ENCODE measurements at regions not wholly inside any gene's neighbourhood (a gene's known extent, or its start where the extent isn't known, plus 50 kb on each side); places are given as distances from the start of the nearest gene placed in this dataset.
"Not testable (repeated sequence)": the region's sequence is repeated elsewhere in the genome, so short reads cannot be mapped to it uniquely, and the experiment has no call there.

DNA sequence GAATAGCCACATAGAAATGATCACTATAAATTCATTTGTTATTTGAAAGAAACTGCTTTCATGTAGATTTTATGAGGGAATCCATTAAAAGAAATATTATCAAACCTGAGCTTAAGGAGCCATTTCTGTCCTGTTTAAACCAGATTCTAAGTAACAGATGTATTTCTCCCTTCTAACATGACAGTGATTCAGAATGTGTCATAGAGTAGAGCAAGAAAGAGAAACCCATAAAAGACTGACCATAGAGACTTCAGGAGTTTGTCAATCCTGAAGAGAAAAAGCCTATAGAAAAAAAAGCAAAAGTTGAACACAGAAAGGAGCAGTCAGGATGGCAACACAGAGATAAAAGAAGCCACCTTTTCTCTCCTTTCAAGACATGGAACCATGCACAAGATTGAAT is 390.6 kb downstream of the PRIM2 start:
- H3K4me3 ChIP-seq (ENCODE audit: low read depth, low read length); DNase-seq (ENCODE audit: low read depth): not testable (repeated sequence)

DNA sequence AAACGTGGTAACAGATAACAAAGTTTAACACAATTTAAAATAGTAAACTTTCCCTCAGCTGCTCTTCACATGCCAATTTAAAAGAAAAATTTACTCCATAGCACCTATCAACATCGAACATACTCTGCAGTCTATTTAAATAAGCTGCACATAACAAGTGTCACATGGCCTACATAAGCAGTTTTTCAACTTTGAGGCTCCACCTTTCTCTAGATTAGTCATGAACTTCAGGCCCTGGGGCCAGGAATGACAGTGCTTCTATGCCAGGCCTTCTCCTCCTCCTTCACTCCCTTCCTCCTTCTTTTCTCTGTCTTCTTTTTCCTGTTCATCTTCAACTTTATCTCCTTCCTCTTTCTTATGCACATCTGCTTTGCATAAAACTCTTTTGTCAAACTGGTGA is 405.1 kb downstream of the PRIM2 start:
- peak; percentile 19 for DNase-seq (ENCODE audit: low read depth)
- H3K4me3 ChIP-seq (ENCODE audit: low read depth, low read length), result not testable (repeated sequence)

DNA sequence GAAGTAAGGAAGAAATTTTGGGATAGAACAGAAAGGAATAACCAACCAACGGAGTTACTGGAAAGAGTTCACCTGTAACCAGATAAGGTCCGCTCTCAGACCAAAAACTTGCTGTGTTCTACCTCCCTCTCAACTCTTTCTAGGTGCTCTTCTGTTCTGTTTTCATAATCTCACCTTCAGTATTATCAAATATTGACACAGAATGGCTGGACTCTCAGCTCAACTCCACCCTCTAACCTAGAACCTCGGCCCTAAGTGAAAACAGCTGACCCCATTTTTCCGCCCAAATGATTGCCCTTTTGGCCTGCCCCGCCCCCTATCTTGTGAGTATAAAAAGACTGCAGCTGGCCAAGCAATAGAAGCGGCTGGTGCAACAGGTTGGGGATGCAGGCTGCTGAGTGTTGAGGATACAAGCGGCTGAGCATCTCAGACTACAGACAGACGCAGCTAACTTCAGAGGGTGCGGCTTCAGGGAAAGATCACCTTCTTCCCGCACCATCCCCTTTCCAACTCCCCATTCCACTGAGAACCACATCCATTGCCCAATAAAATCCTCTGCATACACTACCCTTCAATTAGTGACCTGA is 406.5 kb downstream of the PRIM2 start:
- not testable (repeated sequence) for H3K4me3 ChIP-seq (ENCODE audit: low read depth, low read length); DNase-seq (ENCODE audit: low read depth)

DNA sequence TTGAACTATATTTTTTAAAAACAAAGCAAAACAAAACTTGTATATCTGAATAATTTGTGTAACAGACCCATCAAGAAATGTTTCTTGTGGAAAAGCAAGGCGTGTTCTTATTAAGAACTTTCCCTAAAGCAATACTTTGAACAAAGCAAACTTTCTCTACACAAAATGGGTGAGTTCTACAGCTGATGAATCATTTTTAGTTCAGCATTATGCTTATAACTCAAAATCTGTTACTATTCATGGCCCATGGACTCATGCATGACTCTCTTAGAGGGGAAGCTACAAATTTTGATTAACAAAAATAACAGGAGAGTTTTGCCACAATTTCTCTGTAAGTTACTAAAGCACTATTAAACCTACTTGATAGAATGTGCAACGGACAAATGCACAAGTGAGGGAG is 412.0 kb downstream of the PRIM2 start:
- H3K4me3 ChIP-seq (ENCODE audit: low read depth, low read length); DNase-seq (ENCODE audit: low read depth): not testable (repeated sequence)

DNA sequence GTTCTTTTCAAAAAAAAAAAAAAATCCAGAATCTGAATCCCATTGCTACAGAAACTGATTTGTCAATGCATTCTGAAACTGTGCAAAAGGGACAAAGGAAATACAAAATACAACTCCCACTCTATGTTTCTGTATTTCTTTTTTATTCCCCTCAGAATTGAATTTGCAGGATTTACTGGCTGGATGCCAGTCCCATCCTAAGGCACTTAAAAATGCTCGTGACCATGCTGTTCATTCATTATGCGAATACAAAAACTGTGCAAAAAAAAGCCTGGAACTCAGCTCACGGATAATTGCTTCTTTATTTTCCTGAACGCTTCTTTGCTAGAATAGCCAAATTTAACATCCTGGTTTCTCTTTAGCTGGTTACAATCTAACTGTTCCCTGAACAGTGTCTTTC is 413.3 kb downstream of the PRIM2 start:
- DNase-seq (ENCODE audit: low read depth); H3K4me3 ChIP-seq (ENCODE audit: low read depth, low read length): not testable (repeated sequence)

DNA sequence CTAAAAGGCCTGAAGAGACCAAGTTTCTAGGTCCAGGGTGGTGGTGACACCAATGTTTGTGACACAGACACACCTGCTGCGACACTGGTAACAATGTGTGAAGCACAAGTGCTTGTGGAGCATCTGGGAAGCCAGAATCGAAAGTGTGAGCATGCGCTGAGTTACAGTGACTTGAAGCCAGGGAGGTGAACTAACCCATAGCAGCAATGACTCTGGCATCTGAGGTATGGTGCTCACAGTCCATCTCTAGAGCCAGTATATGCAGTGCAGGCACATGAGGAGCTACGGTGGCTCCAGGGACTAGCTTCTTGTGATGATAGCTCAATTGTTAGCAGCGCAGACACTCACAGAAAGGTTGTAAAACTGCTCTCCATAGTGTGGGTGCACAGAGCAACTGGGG is 430.3 kb downstream of the PRIM2 start:
- not testable (repeated sequence) for DNase-seq (ENCODE audit: low read depth); H3K4me3 ChIP-seq (ENCODE audit: low read depth, low read length)

DNA sequence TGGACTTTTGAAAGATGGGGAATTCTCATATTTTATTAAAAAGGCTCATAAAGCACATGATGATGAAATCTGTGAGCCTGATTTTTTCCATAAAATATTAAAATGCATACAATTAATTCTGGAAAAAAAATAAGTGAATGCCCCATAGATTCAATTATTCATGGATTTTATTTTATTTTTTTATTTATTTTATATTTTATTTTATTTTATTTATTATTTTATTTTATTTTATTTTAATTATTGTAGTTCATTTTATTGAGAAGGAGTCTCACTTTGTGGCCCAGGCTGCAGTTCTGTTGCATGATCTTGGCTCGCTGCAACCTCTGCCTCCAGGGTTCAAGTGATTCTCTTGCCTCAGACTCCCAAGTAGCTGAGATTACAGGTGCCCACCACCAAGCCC is 442.4 kb downstream of the PRIM2 start:
- H3K4me3 ChIP-seq (ENCODE audit: low read depth, low read length); DNase-seq (ENCODE audit: low read depth): not testable (repeated sequence)

DNA sequence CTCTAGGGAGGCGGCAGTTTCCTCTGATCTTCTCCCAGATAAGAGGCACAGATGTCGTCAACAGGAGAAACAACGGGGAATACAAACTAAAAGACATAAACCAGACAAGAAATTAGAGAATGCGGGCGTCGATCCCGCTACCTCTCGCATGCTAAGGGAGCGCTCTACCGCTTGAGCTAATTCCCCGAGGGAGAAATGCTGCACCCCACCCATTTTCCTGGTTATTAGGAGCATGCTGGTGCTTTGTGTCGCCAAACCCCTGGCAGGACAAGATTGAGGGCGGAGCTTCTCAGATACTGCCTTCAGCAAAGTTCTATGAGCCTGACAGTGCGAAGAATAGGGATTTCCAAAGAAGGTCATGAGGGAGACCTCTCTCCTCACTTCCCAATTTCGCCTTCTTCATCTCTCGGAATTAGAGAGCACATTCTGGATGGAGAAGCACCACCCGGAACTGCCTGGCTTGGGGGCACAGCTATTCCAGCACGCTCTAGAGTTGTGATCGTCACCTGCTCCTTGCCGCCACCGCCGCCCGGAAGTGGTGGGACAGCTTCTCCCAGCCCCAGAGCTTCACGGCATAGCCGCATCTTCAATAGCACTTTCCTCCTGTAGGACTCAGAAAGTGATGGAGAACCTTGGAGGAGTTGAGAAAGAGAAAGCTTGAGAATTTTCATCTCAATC is 475.4 kb downstream of the PRIM2 start:
- H3K4me3 ChIP-seq (ENCODE audit: low read depth, low read length); DNase-seq (ENCODE audit: low read depth): not testable (repeated sequence)

DNA sequence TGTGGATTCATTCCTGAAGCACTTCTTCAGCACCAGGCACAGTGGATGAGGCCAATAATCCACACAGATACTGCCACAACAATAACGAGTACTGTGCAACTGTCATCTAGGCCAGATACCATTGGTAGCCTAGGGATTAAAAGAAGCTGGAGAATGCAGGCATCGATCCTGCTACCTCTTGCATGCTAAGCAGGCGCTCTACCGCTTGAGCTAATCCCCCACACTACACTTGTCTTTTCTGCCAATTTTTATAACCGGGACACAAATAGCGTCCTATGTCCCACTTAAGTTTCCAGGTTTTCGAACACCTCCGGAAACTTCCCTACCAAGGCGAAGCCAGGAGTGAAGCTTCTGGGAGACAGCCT is 475.9 kb downstream of the PRIM2 start:
- H3K4me3 ChIP-seq (ENCODE audit: low read depth, low read length); DNase-seq (ENCODE audit: low read depth): not testable (repeated sequence)

DNA sequence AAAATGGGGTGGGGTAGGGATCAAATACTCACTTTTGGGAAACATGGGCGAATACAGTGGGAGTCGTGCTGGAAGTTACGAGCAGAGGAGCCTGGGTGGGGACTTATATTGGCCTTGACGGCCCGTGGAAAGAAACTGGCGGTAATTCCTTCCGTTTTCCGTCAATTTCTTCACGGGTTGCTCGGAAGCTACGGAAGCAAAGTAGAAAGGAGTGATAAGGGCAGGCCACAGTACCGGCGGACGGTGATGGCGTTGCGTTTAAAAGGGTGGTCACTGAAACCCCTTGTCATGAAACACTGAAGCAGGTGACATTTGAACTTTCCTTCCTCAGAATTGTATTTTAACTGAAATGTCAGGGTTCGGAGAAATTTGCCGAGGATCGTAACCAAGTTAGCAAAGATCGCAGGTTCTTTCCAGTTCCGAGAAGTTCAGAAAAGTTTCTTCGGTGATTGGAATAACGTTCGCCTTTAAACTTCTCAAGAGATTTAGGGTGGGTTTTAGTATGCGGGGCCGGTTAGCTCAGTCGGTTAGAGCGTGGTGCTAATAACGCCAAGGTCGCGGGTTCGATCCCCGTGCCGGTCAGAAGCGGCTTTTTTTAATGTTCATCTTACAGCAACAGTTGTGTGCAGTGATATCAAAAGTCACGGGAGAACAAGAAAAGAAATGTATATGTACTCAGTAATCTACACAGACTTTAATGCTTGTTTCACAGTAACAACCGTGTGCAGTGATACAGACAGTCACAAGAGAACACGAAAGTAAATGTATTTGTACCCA is 482.5 kb downstream of the PRIM2 start:
- not testable (repeated sequence) for H3K4me3 ChIP-seq (ENCODE audit: low read depth, low read length); DNase-seq (ENCODE audit: low read depth)

DNA sequence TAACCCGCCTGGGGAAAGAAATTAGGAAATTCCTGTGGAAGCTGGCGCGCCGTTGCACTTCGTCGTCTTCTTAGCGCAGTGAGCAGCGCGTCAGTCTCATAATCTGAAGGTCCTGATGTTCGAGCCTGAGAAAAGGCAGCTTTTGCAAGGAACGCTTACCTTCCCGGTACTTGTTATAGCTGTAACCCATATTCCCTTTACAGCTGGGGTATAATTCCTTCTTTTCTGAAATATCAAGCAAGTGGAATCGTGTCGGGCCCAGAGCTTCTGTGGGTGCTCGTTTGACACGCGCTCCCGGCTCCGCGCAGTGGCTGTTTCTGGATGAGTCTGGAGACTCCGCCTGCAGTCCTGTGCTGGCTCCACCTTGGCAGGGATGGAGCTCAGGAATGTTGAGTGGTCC is 491.2 kb downstream of the PRIM2 start:
- H3K4me3 ChIP-seq (ENCODE audit: low read depth, low read length); DNase-seq (ENCODE audit: low read depth): not testable (repeated sequence)

DNA sequence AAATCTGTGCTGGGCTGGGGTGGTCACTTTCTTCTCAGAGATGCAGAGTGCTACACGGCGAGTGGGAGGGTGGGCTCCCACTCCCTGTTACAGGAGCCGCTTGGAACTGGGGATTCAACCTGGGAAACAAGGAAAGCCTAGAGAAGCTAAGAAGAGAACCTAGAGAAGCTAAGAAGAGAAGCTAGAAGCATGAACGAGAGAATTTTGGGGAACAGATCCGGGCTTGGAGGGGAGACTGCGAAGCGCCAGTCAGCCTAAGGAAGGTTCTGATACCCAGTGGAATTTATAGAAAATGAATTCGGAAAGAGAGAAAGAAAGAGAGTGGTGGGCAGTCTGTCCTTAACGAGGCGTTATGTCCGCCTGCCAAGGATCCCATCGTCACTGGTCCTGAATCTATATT is 492.0 kb downstream of the PRIM2 start:
- not testable (repeated sequence) for DNase-seq (ENCODE audit: low read depth); H3K4me3 ChIP-seq (ENCODE audit: low read depth, low read length)

DNA sequence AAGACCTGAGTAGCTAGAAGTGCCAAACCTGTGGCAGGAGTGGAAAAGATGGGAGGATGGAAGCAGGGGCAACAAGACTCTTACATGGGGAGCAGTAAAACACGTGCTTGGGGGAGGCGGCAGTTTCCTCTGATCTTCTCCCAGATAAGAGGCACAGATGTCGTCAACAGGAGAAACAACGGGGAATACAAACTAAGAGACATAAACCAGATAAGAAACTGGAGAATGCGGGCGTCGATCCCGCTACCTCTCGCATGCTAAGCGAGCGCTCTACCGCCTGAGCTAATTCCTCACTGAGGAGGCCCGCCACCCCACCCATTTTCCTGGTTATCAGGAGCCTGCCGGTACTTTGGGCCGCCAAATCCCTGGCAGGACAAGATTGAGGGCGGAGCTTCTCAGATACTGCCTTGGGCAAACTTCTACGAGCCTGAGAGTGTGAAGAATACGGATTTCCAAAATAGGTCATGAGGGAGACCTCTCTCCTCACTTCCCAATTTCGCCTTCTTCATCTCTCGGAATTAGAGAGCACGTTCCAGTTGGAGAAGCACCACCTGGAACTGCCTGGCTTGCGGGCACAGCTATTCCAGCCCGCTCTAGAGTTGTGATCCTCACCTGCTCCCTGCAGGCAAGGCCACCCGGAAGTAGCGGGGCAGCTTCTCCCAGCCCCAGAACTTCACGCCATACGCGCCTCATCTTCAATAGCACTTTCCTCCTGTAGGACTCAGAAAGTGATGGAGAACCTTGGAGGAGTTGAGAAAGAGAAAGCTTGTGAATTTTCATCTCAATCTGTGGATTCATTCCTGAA is 496.0 kb downstream of the PRIM2 start:
- H3K4me3 ChIP-seq (ENCODE audit: low read depth, low read length); DNase-seq (ENCODE audit: low read depth): not testable (repeated sequence)

DNA sequence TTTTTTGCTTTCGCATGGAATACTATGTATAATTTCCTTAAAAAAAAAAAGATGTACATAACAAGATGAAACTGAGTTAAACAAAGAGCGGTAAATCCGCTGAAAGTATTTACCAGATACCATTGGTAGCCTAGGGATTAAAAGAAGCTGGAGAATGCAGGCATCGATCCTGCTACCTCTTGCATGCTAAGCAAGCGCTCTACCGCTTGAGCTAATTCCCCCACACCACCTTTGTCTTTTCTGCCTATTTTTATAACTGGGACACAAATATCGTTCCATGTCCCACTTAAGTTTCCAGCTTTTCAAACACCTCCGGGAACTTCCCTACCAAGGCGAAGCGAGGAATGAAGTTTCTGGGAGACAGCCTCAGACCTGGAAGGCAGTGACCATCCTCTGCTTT is 498.4 kb downstream of the PRIM2 start:
- DNase-seq (ENCODE audit: low read depth); H3K4me3 ChIP-seq (ENCODE audit: low read depth, low read length): not testable (repeated sequence)

DNA sequence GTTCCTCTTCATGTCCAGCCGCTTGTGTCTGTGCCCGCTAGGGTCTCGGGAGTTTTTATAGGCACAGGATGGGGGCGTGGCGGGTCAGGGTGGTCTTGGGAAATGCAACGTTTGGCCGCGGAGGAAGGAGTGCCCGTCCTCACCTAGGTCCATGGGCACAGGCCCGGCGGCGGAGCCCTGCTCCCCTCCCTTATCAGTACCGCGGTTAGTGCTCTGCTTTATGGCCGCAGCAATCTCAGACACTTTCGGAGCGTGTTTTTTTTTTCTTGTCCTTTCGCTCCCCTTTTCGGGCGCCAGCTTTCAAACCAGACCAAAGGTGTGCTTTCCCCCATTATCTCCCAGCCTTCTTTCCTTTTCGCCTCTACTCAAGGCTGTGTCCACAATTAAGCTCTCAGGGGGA is 503.9 kb downstream of the PRIM2 start:
- H3K4me3 ChIP-seq (ENCODE audit: low read depth, low read length); DNase-seq (ENCODE audit: low read depth): not testable (repeated sequence)

DNA sequence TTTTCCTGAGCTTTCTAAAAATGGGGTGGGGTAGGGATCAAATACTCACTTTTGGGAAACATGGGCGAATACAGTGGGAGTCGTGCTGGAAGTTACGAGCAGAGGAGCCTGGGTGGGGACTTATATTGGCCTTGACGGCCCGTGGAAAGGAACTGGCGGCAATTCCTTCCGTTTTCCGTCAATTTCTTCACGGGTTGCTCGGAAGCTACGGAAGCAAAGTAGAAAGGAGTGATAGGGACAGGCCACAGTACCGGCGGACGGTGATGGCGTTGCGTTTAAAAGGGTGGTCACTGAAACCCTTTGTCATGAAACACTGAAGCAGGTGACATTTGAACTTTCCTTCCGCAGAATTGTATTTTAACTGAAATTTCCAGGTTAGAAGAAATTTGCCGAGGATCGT is 505.0 kb downstream of the PRIM2 start:
- DNase-seq (ENCODE audit: low read depth); H3K4me3 ChIP-seq (ENCODE audit: low read depth, low read length): not testable (repeated sequence)

All from LNCaP clone FGC (cell line).